Adipocyte (in vitro differentiated cells): ENCODE measurements at regions not wholly inside any gene's neighbourhood (a gene's known extent, or its start where the extent isn't known, plus 50 kb on each side); places are given as distances from the start of the nearest gene placed in this dataset.

ENCODE experiments used
- DNase-seq: peaks from one replicate; pipeline ENCODE4 v3.0.0-alpha.2; 2015; ENCODE audit warnings: low read depth
- H3K27me3 ChIP-seq: replicated peaks from 2 replicates; pipeline ENCODE4 v1.7.0; 2013; ENCODE audit warnings: mild to moderate bottlenecking, low read length, moderate library complexity; ENCODE audit not compliant: control insufficient read depth, insufficient read depth
- H3K36me3 ChIP-seq: 2 replicates; pipeline ENCODE4 v1.7.0; 2013; ENCODE audit warnings: low read length, mild to moderate bottlenecking, moderate library complexity; ENCODE audit not compliant: control insufficient read depth, insufficient read depth, severe bottlenecking
- H3K4me1 ChIP-seq: 2 replicates; pipeline ENCODE4 v1.7.0; 2013; ENCODE audit warnings: mild to moderate bottlenecking, low read length, moderate library complexity; ENCODE audit not compliant: control insufficient read depth, insufficient read depth
- H3K4me3 ChIP-seq: 2 replicates; pipeline ENCODE4 v1.7.0; 2013; ENCODE audit warnings: mild to moderate bottlenecking, low read length, moderate library complexity
- H3K9ac ChIP-seq: 2 replicates; pipeline ENCODE4 v1.7.0; 2013; ENCODE audit warnings: mild to moderate bottlenecking, low read length, moderate library complexity
- H3K9me3 ChIP-seq: 2 replicates; pipeline ENCODE4 v1.7.0; 2013; ENCODE audit warnings: mild to moderate bottlenecking, low read length, moderate library complexity; ENCODE audit not compliant: control insufficient read depth

DNA sequence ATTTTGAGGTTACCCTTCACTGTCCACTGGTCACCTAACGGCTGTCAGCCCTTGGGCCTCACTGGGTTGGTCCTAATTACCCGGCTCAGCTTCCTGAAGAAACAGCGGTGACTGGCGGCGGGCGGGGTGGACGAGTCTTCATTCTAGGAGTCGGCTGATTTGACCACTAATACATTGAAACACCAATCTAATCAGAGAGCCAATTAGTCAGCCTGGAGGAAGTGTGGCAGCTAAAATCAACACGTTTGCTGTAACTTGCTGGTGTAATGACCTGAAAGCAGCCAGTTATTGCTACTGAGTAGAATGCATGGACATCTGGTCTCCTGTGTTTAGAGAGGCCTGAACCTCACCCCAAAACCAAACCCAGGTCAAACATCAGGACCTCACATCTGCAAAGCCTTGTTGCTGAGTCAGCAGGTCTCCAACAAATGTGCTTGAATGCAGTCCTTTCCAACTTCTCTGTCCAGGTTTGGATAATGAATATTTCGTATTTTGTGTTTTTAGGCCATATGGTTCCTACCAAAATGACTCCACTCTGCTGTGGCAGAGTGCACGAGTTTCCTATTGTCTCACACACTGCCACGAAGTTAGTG lies 496.4 kb downstream of the BRD1 start:
- peaks cover 3% of the 10 kb centered on the region for H3K27me3 ChIP-seq
- no peak for DNase-seq
- H3K9me3 ChIP-seq = peaks cover 7% of the 10 kb centered on the region
- H3K4me1 ChIP-seq = no peaks in the 10 kb centered on the region
- H3K4me3 ChIP-seq = no peak overlapping the region
- no peaks in the 10 kb centered on the region for H3K36me3 ChIP-seq
- H3K9ac ChIP-seq = no peak overlapping the region

- H3K27me3 ChIP-seq = peaks cover 3% of the 10 kb centered on the region
- H3K9ac ChIP-seq = no peak overlapping the region
- H3K36me3 ChIP-seq = no peaks in the 10 kb centered on the region
- no peak for DNase-seq
- no peak overlapping the region for H3K4me3 ChIP-seq
- peaks cover 7% of the 10 kb centered on the region for H3K9me3 ChIP-seq
- H3K4me1 ChIP-seq = no peaks in the 10 kb centered on the region
Observed at GRCh38 chr22:49330421-49331222, 497.1 kb downstream of the BRD1 start.

GRCh38 chr22:49329636-49330035 lies 498.0 kb downstream of the BRD1 start:
- H3K4me1 ChIP-seq = no peaks in the 10 kb centered on the region
- H3K4me3 ChIP-seq = no peak overlapping the region
- peaks cover 3% of the 10 kb centered on the region for H3K27me3 ChIP-seq

GRCh38 chr22:49328630-49329405 lies 498.9 kb downstream of the BRD1 start:
- no peak for DNase-seq
- H3K4me1 ChIP-seq = no peaks in the 10 kb centered on the region
- no peak overlapping the region for H3K9ac ChIP-seq
- no peaks in the 10 kb centered on the region for H3K36me3 ChIP-seq
- H3K4me3 ChIP-seq = no peak overlapping the region
- H3K9me3 ChIP-seq = peaks cover 7% of the 10 kb centered on the region
- peaks cover 3% of the 10 kb centered on the region for H3K27me3 ChIP-seq

More at GRCh38 chr22:49329636-49330035, 498.0 kb downstream of the BRD1 start:
- DNase-seq = no peak
- no peak overlapping the region for H3K9ac ChIP-seq
- H3K9me3 ChIP-seq = peaks cover 7% of the 10 kb centered on the region
- H3K36me3 ChIP-seq = no peaks in the 10 kb centered on the region

DNA sequence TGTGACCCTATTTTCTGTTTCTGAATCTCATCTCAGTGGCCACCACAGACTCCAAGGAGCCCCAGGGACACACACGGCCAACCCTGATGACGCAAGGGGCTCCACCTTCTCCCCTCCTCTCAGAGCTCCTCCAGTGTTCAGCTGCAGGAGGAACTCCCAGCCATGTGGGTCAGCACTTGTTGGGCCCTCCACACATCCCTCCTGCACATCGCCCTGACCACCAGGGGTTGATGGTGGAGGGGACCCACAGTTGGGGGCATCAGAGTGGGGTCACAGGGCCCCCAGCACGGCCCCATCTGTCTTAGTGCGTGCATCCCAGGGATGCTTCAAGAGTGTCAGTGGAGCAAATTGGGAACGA lies 499.6 kb downstream of the BRD1 start:
- H3K9ac ChIP-seq = no peak overlapping the region
- peaks cover 7% of the 10 kb centered on the region for H3K9me3 ChIP-seq
- H3K4me1 ChIP-seq = no peaks in the 10 kb centered on the region
- no peaks in the 10 kb centered on the region for H3K36me3 ChIP-seq
- H3K27me3 ChIP-seq = peaks cover 3% of the 10 kb centered on the region
- no peak for DNase-seq
- no peak overlapping the region for H3K4me3 ChIP-seq

DNA sequence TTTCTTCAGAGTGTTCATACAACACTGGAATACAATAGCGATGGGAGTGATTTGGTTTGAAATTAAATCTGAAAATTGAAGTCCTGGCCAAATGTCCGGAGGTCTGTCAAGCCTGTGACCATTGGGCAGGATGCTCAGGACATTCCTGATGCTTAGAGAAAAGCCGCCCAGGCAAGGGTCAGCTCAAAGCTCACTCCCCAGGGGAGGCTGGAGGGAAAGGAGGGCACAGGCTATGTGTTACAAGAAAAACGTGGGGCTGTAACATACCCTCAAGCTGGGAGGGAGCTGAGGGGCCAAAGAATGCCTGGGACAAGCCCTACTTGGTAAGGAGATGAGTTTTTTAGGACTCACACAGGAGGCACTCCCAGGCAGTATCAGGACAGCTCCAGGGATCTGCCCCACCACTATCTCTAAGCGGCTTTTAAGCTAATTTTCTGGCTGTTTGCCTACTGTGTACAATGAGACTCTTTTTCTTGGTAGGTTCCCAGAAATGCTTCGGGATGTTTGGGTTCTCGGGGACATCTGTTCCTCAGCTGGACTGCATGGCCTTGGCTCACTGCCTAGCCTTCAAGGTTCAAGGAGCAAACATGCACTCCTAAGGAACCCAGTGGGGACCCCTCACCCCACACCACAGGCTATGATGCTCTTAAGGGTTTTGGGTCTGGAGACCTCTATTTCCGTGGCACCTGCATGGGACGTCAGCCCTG lies 500.1 kb downstream of the BRD1 start:
- no peak for DNase-seq
- H3K9ac ChIP-seq = no peak overlapping the region
- no peaks in the 10 kb centered on the region for H3K27me3 ChIP-seq
- no peaks in the 10 kb centered on the region for H3K36me3 ChIP-seq
- H3K9me3 ChIP-seq = peaks cover 7% of the 10 kb centered on the region
- H3K4me1 ChIP-seq = no peaks in the 10 kb centered on the region
- no peak overlapping the region for H3K4me3 ChIP-seq

DNA sequence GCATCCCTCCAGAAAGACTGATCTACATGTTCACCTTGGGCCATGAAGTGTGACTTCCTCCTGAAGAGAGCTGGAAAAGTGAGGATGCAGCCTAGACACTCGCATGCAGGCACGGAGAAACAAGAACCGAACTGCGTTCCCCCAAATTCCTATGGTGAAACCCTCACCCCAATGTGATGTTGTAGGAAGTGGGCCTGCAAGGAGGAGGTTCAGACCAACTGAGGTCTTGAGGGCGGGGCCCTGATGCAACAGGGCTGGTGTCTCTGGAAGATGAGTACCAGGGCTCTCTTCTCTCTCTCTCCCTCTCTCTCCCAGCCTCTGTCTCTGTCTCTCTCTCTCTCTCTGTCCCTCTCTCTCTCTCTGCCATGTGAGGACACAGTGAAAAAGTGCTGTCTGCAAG lies 501.1 kb downstream of the BRD1 start:
- H3K4me3 ChIP-seq = no peak overlapping the region
- no peak for DNase-seq
- no peak overlapping the region for H3K9ac ChIP-seq
- no peaks in the 10 kb centered on the region for H3K27me3 ChIP-seq
- H3K9me3 ChIP-seq = peaks cover 7% of the 10 kb centered on the region
- H3K36me3 ChIP-seq = no peaks in the 10 kb centered on the region
- H3K4me1 ChIP-seq = no peaks in the 10 kb centered on the region

DNA sequence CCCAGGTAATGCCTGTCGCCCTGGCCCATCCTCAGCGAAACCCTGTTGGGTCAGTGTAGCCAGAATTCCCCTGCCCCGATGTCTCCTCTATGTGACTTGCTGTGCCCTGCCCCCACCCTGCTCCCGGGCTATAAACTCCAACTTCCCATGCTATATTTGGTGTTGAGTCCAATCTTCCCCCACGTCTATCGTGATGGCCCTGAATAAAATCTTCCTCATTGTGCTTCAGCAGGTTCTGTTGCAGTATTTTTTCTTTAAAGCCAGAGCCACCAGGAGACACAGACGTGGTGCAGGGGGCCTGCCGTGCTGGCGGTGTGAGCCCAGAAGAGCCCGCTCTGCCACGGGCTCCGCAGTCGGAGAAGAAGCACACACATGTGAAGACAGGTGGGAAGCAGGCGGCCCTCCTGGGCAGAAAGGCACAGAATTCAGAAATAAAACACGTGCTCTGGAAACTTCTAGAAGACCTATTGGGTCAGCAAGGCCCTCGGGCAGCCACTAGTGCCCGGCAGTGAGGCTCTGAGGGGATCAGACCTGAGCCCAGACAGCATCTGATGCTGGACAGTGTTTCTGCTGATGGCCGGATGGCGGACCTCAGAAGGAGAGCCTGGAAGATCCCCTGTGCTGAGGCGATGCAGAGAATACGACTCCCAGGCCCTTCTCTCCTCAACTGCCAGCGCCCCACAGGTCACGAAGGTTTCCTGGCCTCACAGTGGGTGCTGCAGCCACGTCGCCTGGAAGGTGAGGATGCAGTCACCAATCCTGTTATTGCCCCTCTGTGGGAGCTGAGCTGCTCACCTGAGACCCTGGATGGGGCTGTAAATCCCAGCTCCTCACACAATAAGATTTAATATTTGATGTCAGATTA lies 501.9 kb downstream of the BRD1 start:
- Histone ChIP-seq H3K4me3 (no peak overlapping the region), H3K27me3 (no peaks in the 10 kb centered on the region), H3K9me3 (peaks cover 7% of the 10 kb centered on the region), H3K9ac (no peak overlapping the region), H3K4me1 (no peaks in the 10 kb centered on the region), H3K36me3 (no peaks in the 10 kb centered on the region)
- no peak for DNase-seq

DNA sequence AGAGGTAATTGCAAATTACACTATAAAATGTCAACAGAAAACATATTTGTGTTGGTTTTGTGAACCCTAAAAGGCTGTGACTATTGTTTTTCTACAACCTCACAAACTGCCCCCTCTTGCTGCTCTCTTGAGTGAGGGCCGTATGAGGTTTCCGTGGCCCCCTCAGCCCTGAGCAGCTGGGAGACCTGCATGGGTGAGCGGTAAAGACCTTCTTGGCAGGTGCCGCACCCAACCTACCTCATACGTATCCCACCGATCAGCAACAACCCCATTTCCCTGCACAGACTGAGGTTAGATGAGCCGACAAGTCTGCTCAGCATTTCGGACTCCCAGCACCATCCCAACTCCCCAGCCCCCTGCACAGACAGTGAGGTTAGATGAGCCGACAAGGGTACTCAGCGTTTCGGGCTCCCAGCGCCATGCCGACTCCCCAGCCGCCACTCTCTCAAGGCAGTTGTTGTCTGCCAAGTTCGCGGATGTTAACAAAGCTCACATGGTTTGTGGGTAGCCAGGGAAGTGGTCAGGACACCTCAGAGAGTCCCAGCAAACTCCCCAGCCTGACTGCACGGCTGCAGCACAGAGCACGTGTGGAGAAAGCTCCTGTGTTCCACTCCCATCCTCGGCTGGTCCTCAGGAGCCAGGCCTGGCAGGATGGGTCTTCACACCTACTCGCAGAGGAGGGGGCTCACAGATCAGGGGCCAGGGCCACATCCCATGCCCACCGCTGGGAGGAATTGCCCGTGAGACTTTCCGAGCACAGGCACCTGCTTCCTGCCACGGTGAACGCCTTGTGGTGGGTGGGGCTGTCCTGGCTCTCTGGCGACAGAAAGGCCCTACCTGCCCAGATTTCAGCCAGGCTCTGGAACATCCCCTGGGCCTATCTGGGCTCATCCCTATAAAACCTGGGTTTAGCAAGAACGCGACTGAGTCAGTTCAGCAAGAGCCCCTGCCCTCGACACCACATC lies 502.9 kb downstream of the BRD1 start:
- DNase-seq = no peak
- peaks cover 7% of the 10 kb centered on the region for H3K9me3 ChIP-seq

More for the DNA sequence above, 502.9 kb downstream of the BRD1 start:
- H3K9ac ChIP-seq = no peak overlapping the region
- H3K4me3 ChIP-seq = no peak overlapping the region
- no peaks in the 10 kb centered on the region for H3K36me3 ChIP-seq
- H3K4me1 ChIP-seq = no peaks in the 10 kb centered on the region
- H3K27me3 ChIP-seq = no peaks in the 10 kb centered on the region
